Gastroesophageal sphincter (tissue), 3 donors: ENCODE measurements at regions not wholly inside any gene's neighbourhood (a gene's known extent, or its start where the extent isn't known, plus 50 kb on each side); places are given as distances from the start of the nearest gene placed in this dataset.

ENCODE experiments used
- CTCF ChIP-seq, 4 experiments: fragments of 200-600 bp in 2 of 4; fragments of 450-650 bp in 2 of 4; sonication (generic) in 1 of 4; IDR thresholded peaks; one replicate each; pipeline ENCODE4 v1.5.1; 2017 to 2019; ENCODE audit warnings: antibody characterized with exemption in 4 of 4, mild to moderate bottlenecking in 2 of 4, moderate library complexity in 2 of 4
- EP300 ChIP-seq: sonication (generic); formaldehyde crosslinking; IDR thresholded peaks from one replicate; pipeline ENCODE4 v1.6.1; 2017; ENCODE audit warnings: antibody characterized with exemption, mild to moderate bottlenecking
- POLR2A ChIP-seq, 2 donors: fragments of 450-650 bp; IDR thresholded peaks; one replicate each; pipeline ENCODE4 v1.6.1; 2017; ENCODE audit warnings: antibody characterized with exemption in 2 of 2, mild to moderate bottlenecking in 2 of 2, moderate library complexity in 1 of 2
- POLR2AphosphoS5 ChIP-seq: sonication (generic); formaldehyde crosslinking; IDR thresholded peaks from one replicate; pipeline ENCODE4 v1.6.1; 2017; ENCODE audit warnings: antibody characterized with exemption

GRCh38 chr1:187465441-187465840 is 636.7 kb downstream of the PLA2G4A start:
- TF ChIP-seq CTCF (IDR thresholded peaks at IDR 0.05) (no peak), POLR2A (IDR thresholded peaks at IDR 0.05) (no peak), EP300 (no peak), POLR2AphosphoS5 (no peak)
